ENCODE measurements at regions not wholly inside any gene's neighbourhood (a gene's known extent, or its start where the extent isn't known, plus 50 kb on each side); places are given as distances from the start of the nearest gene placed in this dataset.
"Not testable (repeated sequence)": the region's sequence is repeated elsewhere in the genome, so short reads cannot be mapped to it uniquely, and the experiment has no call there.

GRCh38 chr5:29462241-29462640, 1731.2 kb upstream of the CDH6 start:
- Histone ChIP-seq H3K9me3 (ENCODE audit: insufficient read depth, low read length) (no peaks in the 10 kb centered on the region), H3K27ac (ENCODE audit: low read length) (no peak overlapping the region), H3K79me2 (ENCODE audit: low read length) (no peaks in the 10 kb centered on the region), H3K4me3 (ENCODE audit: low read length) (no peak overlapping the region), H3K36me3 (replicated peaks; ENCODE audit: low read depth, low read length) (no peaks in the 10 kb centered on the region), H3K27me3 (ENCODE audit: low read depth, low read length) (no peaks in the 10 kb centered on the region), H4K20me1 (ENCODE audit: insufficient read depth, low read length) (no peaks in the 10 kb centered on the region), H3K4me1 (ENCODE audit: low read length) (no peaks in the 10 kb centered on the region), H3K4me2 (ENCODE audit: low read length) (no peak overlapping the region), H2AFZ (ENCODE audit: low read depth, low read length) (no peak overlapping the region), H3K9ac (ENCODE audit: low read length) (no peak overlapping the region)
- no peak for TF ChIP-seq EZH2phosphoT487 (IDR thresholded peaks at IDR 0.05; ENCODE audit: low read depth)
- TF ChIP-seq CTCF (IDR thresholded peaks at IDR 0.05; ENCODE audit: low read depth, low read length): no peak

GRCh38 chr5:29460971-29461559, 1732.4 kb upstream of the CDH6 start:
- Histone ChIP-seq H3K4me2 (ENCODE audit: low read length) (no peak overlapping the region), H3K79me2 (ENCODE audit: low read length) (no peaks in the 10 kb centered on the region), H3K9ac (ENCODE audit: low read length) (no peak overlapping the region), H3K4me1 (ENCODE audit: low read length) (no peaks in the 10 kb centered on the region), H3K36me3 (replicated peaks; ENCODE audit: low read depth, low read length) (no peaks in the 10 kb centered on the region), H4K20me1 (ENCODE audit: insufficient read depth, low read length) (no peaks in the 10 kb centered on the region), H2AFZ (ENCODE audit: low read depth, low read length) (no peak overlapping the region), H3K27ac (ENCODE audit: low read length) (no peak overlapping the region), H3K27me3 (ENCODE audit: low read depth, low read length) (no peaks in the 10 kb centered on the region), H3K9me3 (ENCODE audit: insufficient read depth, low read length) (no peaks in the 10 kb centered on the region), H3K4me3 (ENCODE audit: low read length) (no peak overlapping the region)
- TF ChIP-seq CTCF (IDR thresholded peaks at IDR 0.05; ENCODE audit: low read depth, low read length): no peak
- TF ChIP-seq EZH2phosphoT487 (IDR thresholded peaks at IDR 0.05; ENCODE audit: low read depth): no peak

GRCh38 chr5:29451004-29451403, 1742.5 kb upstream of the CDH6 start:
- not testable (repeated sequence) for H3K36me3 ChIP-seq (replicated peaks; ENCODE audit: low read depth, low read length); H3K27me3 ChIP-seq (ENCODE audit: low read depth, low read length); H3K4me1 ChIP-seq (ENCODE audit: low read length); H2AFZ ChIP-seq (ENCODE audit: low read depth, low read length); H3K9ac ChIP-seq (ENCODE audit: low read length); H3K79me2 ChIP-seq (ENCODE audit: low read length); H3K9me3 ChIP-seq (ENCODE audit: insufficient read depth, low read length); H3K4me2 ChIP-seq (ENCODE audit: low read length); H3K27ac ChIP-seq (ENCODE audit: low read length); H4K20me1 ChIP-seq (ENCODE audit: insufficient read depth, low read length); H3K4me3 ChIP-seq (ENCODE audit: low read length)

GRCh38 chr5:29414681-29415080, 1778.8 kb upstream of the CDH6 start:
- Histone ChIP-seq H2AFZ (ENCODE audit: low read depth, low read length) (no peak overlapping the region), H3K27ac (ENCODE audit: low read length) (no peak overlapping the region), H3K4me2 (ENCODE audit: low read length) (no peak overlapping the region), H3K36me3 (replicated peaks; ENCODE audit: low read depth, low read length) (no peaks in the 10 kb centered on the region), H3K9ac (ENCODE audit: low read length) (no peak overlapping the region), H3K4me1 (ENCODE audit: low read length) (no peaks in the 10 kb centered on the region), H3K79me2 (ENCODE audit: low read length) (no peaks in the 10 kb centered on the region), H3K9me3 (ENCODE audit: insufficient read depth, low read length) (no peaks in the 10 kb centered on the region), H3K27me3 (ENCODE audit: low read depth, low read length) (no peaks in the 10 kb centered on the region), H3K4me3 (ENCODE audit: low read length) (no peak overlapping the region), H4K20me1 (ENCODE audit: insufficient read depth, low read length) (no peaks in the 10 kb centered on the region)
- TF ChIP-seq CTCF (IDR thresholded peaks at IDR 0.05; ENCODE audit: low read depth, low read length) (no peak), EZH2phosphoT487 (IDR thresholded peaks at IDR 0.05; ENCODE audit: low read depth) (no peak)

GRCh38 chr5:29412979-29413378, 1780.5 kb upstream of the CDH6 start:
- H3K36me3 ChIP-seq (replicated peaks; ENCODE audit: low read depth, low read length): no peaks in the 10 kb centered on the region
- H3K79me2 ChIP-seq (ENCODE audit: low read length): no peaks in the 10 kb centered on the region
- H3K4me3 ChIP-seq (ENCODE audit: low read length): no peak overlapping the region
- H4K20me1 ChIP-seq (ENCODE audit: insufficient read depth, low read length): no peaks in the 10 kb centered on the region
- no peaks in the 10 kb centered on the region for H3K4me1 ChIP-seq (ENCODE audit: low read length)
- H3K9me3 ChIP-seq (ENCODE audit: insufficient read depth, low read length): no peaks in the 10 kb centered on the region
- H2AFZ ChIP-seq (ENCODE audit: low read depth, low read length): no peak overlapping the region
- no peaks in the 10 kb centered on the region for H3K27me3 ChIP-seq (ENCODE audit: low read depth, low read length)
- TF ChIP-seq CTCF (IDR thresholded peaks at IDR 0.05; ENCODE audit: low read depth, low read length) (no peak), EZH2phosphoT487 (IDR thresholded peaks at IDR 0.05; ENCODE audit: low read depth) (no peak)
- no peak overlapping the region for H3K4me2 ChIP-seq (ENCODE audit: low read length)
- no peak overlapping the region for H3K27ac ChIP-seq (ENCODE audit: low read length)
- no peak overlapping the region for H3K9ac ChIP-seq (ENCODE audit: low read length)

Measured in OCI-LY3 (cell line).